HT1080 (cell line): ENCODE measurements at regions not wholly inside any gene's neighbourhood (a gene's known extent, or its start where the extent isn't known, plus 50 kb on each side); places are given as distances from the start of the nearest gene placed in this dataset.
"Not testable (repeated sequence)": the region's sequence is repeated elsewhere in the genome, so short reads cannot be mapped to it uniquely, and the experiment has no call there.

Source experiments
- DNase-seq: peaks from one replicate; pipeline ENCODE4 v3.0.0-alpha.2; 2015; ENCODE audit warnings: low read depth

GRCh38 chr11:21711341-21711740 is 481.5 kb upstream of the ANO5 start:
- no peak for DNase-seq

DNA sequence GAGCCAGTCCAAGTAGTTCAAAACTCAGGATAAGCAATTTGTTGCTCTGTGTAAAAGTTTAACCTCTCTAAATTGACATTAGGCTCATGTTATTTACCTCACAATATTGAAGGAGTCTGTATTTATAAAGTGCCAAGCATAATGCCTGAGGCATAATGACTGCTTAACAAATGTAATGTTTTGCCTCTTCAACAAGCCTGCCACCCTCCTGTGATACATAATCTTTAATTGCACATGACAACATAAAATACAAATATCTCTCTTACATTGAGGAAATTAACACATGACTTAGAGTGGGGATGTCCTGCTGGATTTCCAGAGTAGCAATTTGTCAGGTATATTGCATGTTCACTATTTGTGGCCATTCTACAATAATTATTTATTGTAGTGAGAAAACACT is 469.2 kb upstream of the ANO5 start:
- DNase-seq = no peak

DNA sequence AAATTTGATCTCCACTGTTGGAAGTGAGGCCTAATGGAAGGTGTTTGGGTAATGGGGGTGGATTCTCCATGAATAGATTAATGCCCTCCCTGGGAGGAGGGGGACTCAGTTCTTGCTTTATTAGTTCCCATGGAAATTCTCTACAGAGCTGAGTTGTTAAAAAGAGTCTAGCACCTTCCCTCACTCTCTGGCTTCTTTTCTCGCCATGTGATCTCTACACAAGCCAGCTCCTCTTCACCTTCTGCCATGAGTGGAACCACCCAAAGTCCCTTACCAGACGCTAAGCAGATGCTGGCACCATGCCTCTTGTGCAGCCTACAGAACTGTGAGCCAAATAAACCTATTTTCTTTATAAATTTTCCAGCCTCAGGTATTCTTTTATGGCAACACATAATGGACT is 465.8 kb upstream of the ANO5 start:
- no peak for DNase-seq

GRCh38 chr11:21736404-21736803 is 456.5 kb upstream of the ANO5 start:
- no peak for DNase-seq

GRCh38 chr11:21752475-21753243 is 440.2 kb upstream of the ANO5 start:
- peak; percentile 7 for DNase-seq

- not testable (repeated sequence) for DNase-seq
Measured at GRCh38 chr11:21753244-21753767, 439.6 kb upstream of the ANO5 start.

DNA sequence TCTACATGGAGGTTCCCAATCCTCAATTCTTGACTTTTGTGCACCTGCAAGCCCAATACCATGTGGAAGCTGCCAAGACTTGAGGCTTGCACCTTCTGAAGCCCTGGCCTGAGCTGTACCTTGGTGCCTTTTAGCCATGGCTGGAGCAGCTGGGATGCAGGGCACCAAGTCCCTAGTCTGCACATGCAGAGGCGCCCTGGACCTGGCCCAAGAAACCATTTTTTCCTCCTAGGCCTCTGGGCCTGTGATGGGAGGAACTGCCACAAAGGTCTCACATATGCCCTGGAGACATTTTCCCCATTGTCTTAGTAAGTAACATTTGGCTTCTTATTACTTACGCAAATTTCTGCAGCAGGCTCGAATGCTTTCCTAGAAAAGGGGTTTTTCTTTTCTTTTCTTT is 431.9 kb upstream of the ANO5 start:
- DNase-seq = no peak

- no peak for DNase-seq
Measured at GRCh38 chr11:21768388-21768787, 424.5 kb upstream of the ANO5 start.

DNA sequence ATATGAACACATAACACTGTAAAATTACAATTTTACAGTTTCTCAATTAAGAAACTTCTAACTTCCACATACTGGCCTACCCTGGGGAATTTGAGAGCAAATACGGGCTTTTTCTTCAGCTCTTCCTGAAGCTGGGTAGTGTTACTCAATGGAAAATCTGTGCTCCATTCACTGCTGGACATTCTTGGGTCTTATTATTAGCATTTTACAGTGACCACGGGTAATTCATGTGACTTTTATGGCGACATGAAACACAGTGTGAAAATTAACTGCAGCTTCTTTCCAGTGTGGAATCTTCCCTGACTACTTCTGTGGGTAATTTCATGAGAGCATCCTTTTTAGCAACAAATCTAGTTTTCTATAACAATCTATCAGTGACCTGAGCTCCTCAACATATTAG is 423.7 kb upstream of the ANO5 start:
- no peak for DNase-seq

- DNase-seq = no peak
Measured at GRCh38 chr11:21771097-21771496, 421.8 kb upstream of the ANO5 start.

GRCh38 chr11:21774212-21774611 is 418.7 kb upstream of the ANO5 start:
- peak; percentile 83 for DNase-seq

DNA sequence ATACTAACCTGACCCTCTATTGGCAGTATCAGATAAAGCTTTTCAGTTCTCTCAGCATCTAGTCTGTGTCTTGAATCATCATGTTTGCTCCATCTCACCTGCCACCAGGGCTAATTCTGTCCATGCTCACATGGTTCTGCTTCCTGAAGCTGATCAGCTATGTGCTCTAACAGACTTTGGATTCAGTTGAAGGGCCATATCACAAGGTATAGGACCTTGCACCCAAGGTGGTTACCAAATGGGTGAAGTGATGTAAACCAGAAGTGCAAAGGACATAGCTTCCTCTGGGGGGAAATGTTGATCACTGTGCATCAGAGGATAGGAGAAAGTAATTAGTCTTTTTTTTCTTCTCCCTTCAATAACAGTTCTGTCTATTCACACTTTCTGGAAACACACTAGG is 417.0 kb upstream of the ANO5 start:
- DNase-seq = no peak

DNA sequence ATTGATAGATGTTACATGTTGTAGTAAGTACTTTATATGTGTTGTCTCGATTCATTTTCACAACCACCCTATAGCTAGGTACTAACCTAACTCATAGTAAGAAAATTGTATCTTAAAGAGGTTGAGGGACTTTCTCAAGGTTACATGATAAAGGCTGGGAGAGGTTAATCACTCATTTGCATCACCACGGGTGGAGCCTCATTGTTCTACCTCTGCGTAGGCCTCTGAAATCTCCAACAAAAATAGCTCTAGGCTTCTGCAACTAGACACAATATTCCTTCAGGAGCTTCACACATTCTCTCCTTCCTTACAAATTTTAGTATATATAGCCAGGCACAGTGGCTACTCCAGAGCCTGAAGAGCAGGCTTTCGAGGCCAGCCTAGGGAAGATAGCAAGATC is 408.9 kb upstream of the ANO5 start:
- DNase-seq = no peak

DNA sequence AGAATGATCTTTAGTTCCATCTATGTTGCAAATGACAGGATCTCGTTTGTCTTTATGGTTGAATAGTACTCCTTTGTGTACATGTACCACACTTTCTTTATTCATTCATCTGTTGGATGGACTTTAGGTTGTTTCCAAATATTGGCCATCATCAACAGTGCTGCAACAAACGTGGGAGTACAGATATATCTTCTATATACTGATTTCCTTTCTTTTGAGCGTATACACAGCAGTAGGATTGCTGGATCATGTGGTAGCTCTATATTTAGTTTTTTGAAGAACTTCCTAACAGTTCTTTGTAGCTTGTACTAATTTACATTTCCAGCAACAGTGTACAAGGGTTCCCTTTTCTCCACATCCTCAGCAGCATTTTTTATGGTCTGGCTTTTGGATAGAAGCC is 407.5 kb upstream of the ANO5 start:
- DNase-seq = no peak

- DNase-seq = peak; percentile 7
Measured at GRCh38 chr11:21794306-21794705, 398.6 kb upstream of the ANO5 start.

GRCh38 chr11:21798216-21798615 is 394.7 kb upstream of the ANO5 start:
- no peak for DNase-seq

DNA sequence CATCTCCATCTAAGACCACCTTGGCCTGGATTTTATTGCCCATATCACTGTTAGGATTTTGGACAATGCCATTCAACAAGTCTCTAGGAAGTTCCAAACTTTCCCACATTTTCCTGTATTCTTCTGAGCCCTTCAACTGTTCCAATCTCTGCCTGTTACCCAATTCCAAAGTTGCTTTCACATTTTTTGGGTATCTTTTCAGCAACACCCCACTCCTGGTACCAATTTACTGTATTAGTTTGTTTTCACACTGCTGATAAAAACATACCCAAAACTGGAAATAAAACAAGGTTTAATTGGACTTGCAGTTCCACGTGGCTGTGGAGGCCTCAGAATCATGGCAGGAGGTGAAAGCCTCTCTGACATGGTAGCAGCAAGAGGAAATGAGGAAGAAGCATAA is 388.4 kb upstream of the ANO5 start:
- not testable (repeated sequence) for DNase-seq

GRCh38 chr11:21806508-21806907 is 386.4 kb upstream of the ANO5 start:
- no peak for DNase-seq

GRCh38 chr11:21806947-21807346 is 385.9 kb upstream of the ANO5 start:
- DNase-seq = no peak

GRCh38 chr11:21807350-21807749 is 385.5 kb upstream of the ANO5 start:
- no peak for DNase-seq

DNA sequence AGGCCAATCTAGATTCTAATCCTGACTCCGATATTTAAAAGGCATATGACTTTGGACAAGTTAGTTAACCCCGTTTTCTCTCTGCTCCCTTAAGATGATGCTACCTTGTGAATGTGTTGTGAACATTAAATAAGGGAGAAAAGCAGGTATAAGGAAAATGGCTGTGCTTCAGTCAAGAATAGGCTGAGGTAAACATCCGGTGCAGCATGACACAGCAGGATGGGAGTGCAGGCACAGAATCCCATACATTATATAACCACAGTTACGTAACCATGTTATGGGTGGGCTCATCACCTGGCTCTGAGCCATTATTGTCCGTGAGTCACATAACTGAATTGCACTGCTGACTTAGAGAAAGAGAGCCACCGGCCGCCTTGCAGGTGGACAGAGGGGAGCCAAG is 382.2 kb upstream of the ANO5 start:
- DNase-seq = peak; percentile 89

- peak; percentile 33 for DNase-seq
Measured at GRCh38 chr11:21811572-21811971, 381.3 kb upstream of the ANO5 start.

GRCh38 chr11:21814169-21814568 is 378.7 kb upstream of the ANO5 start:
- peak; percentile 88 for DNase-seq

GRCh38 chr11:21817696-21818095 is 375.2 kb upstream of the ANO5 start:
- no peak for DNase-seq
